Astrocyte (in vitro differentiated cells and primary cell): ENCODE measurements at regions not wholly inside any gene's neighbourhood (a gene's known extent, or its start where the extent isn't known, plus 50 kb on each side); places are given as distances from the start of the nearest gene placed in this dataset.

ENCODE experiments used
- EZH2 ChIP-seq: IDR thresholded peaks from 2 replicates; pipeline ENCODE4 v1.6.1; 2012; ENCODE audit warnings: mild to moderate bottlenecking, low read length, inconsistent platforms; ENCODE audit not compliant: insufficient read depth
- TF ChIP-seq, protein P1 (sequence below): IDR thresholded peaks from 2 replicates; pipeline ENCODE4 v1.5.1; 2011; ENCODE audit warnings: low read depth, mild to moderate bottlenecking, inconsistent platforms, low read length, moderate library complexity; ENCODE audit not compliant: insufficient read depth

DNA sequence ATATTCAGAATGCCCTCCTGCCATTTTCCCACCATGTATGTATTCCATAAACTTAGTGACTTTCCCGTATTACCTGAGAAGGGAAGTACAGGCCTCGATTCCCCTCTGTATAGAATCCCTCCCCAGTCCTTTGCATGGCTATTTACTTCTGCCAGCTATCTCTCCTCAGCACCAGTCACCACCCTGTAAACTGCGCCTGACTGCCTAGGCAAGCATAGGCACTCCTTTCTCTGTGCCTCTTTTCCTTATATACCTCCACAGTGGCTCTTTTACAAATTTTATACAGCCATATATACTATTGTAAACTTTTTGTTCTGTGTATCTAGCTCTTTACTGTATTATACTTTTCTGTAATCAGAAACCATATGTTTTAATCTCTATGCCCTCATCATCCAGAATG lies 130.9 kb upstream of the TET2 start:
- TF ChIP-seq, protein P1, sequence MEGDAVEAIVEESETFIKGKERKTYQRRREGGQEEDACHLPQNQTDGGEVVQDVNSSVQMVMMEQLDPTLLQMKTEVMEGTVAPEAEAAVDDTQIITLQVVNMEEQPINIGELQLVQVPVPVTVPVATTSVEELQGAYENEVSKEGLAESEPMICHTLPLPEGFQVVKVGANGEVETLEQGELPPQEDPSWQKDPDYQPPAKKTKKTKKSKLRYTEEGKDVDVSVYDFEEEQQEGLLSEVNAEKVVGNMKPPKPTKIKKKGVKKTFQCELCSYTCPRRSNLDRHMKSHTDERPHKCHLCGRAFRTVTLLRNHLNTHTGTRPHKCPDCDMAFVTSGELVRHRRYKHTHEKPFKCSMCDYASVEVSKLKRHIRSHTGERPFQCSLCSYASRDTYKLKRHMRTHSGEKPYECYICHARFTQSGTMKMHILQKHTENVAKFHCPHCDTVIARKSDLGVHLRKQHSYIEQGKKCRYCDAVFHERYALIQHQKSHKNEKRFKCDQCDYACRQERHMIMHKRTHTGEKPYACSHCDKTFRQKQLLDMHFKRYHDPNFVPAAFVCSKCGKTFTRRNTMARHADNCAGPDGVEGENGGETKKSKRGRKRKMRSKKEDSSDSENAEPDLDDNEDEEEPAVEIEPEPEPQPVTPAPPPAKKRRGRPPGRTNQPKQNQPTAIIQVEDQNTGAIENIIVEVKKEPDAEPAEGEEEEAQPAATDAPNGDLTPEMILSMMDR = no peak
- TF ChIP-seq EZH2 = no peak
